Activated naive CD4-positive, alpha-beta T cell treated with anti-CD3 and anti-CD28 coated beads for 36 hours (primary cell): ENCODE measurements at regions not wholly inside any gene's neighbourhood (a gene's known extent, or its start where the extent isn't known, plus 50 kb on each side); places are given as distances from the start of the nearest gene placed in this dataset.

Experiments
- CTCF ChIA-PET: fragments of 350-600 bp; sonication (Branson Sonifier 250); formaldehyde crosslinking; loops from one replicate; lab custom pipeline; 2021; ENCODE audit warnings: antibody characterized with exemption; lab: Charles Lee
- DNase-seq: peaks from one replicate; pipeline ENCODE4 v3.0.0-alpha.2; 2020
- H3K27ac Mint-ChIP-seq: one replicate; pipeline ENCODE4 v1.8.0; 2021; ENCODE audit warnings: mild to moderate bottlenecking, mixed read lengths
- H3K27me3 Mint-ChIP-seq: one replicate; pipeline ENCODE4 v1.8.0; 2021; ENCODE audit warnings: low read depth, mixed read lengths
- H3K36me3 Mint-ChIP-seq: one replicate; pipeline ENCODE4 v1.8.0; 2021; ENCODE audit warnings: low read depth, mixed read lengths
- H3K4me1 Mint-ChIP-seq: one replicate; pipeline ENCODE4 v1.8.0; 2021; ENCODE audit warnings: low read depth, mixed read lengths
- H3K4me3 Mint-ChIP-seq: one replicate; pipeline ENCODE4 v1.8.0; 2021; ENCODE audit warnings: mild to moderate bottlenecking, moderate library complexity, mixed read lengths
- H3K9me3 Mint-ChIP-seq: one replicate; pipeline ENCODE4 v1.8.0; 2021; ENCODE audit warnings: mixed read lengths
- intact Hi-C: fragments of 100-400 bp; cut with micrococcal nuclease; formaldehyde crosslinking; loops from one replicate; pipeline ENCODE4 v1.15.1; 2023

- peaks cover 50% of the 10 kb centered on the region for H3K4me1 Mint-ChIP-seq
- peak overlapping the region; percentile 90 for H3K27ac Mint-ChIP-seq
- peaks cover 2% of the 10 kb centered on the region for H3K36me3 Mint-ChIP-seq
- CTCF ChIA-PET = no interaction called here
- H3K27me3 Mint-ChIP-seq = no peaks in the 10 kb centered on the region
- intact Hi-C loops = loop anchor here (1.0 kb wide), 4 partner anchors 8 to 52 kb away; partner anchors contain the start of gene ABCA1
- no peak overlapping the region for H3K4me3 Mint-ChIP-seq
- no peaks in the 10 kb centered on the region for H3K9me3 Mint-ChIP-seq
- peak; percentile 45 for DNase-seq
These were observed 52.2 kb upstream of the ABCA1 start for GRCh38 chr9:104980039-104980654.

- DNase-seq = no peak
- Mint-ChIP-seq H3K9me3 (no peaks in the 10 kb centered on the region), H3K27me3 (no peaks in the 10 kb centered on the region), H3K4me3 (no peak overlapping the region), H3K4me1 (peaks cover 61% of the 10 kb centered on the region), H3K27ac (peak overlapping the region; percentile 9), H3K36me3 (peaks cover 2% of the 10 kb centered on the region)
- CTCF ChIA-PET = interaction anchor here (0.6 to 1.7 kb wide), 4 partner anchors 20 to 160 kb away, joined by 3 to 9 read pairs (median 4); no protein-coding TSS in a partner anchor
- intact Hi-C loops = no loop called here
These were observed 53.7 kb upstream of the ABCA1 start for GRCh38 chr9:104981543-104982129.

GRCh38 chr9:104982543-104982942, 54.6 kb upstream of the ABCA1 start:
- Mint-ChIP-seq H3K27me3 (peaks cover 4% of the 10 kb centered on the region), H3K4me3 (no peak overlapping the region), H3K4me1 (peaks cover 66% of the 10 kb centered on the region), H3K27ac (peak overlapping the region; percentile 50), H3K9me3 (no peaks in the 10 kb centered on the region), H3K36me3 (peaks cover 2% of the 10 kb centered on the region)
- DNase-seq = no peak
- intact Hi-C loops = no loop called here
- CTCF ChIA-PET = interaction anchor here (1.7 kb wide), 1 partner anchor 21 kb away, joined by 9 read pairs; no protein-coding TSS in a partner anchor

GRCh38 chr9:104983491-104983890, 55.5 kb upstream of the ABCA1 start:
- CTCF ChIA-PET = interaction anchor here (4.2 kb wide), 1 partner anchor 56 kb away, joined by 16 read pairs; the partner anchor contains the start of gene ABCA1
- H3K9me3 Mint-ChIP-seq = no peaks in the 10 kb centered on the region
- H3K36me3 Mint-ChIP-seq = peaks cover 2% of the 10 kb centered on the region
- intact Hi-C loops = no loop called here
- no peak for DNase-seq
- H3K27ac Mint-ChIP-seq = peak overlapping the region; percentile 94
- H3K4me3 Mint-ChIP-seq = no peak overlapping the region
- H3K4me1 Mint-ChIP-seq = peaks cover 67% of the 10 kb centered on the region
- H3K27me3 Mint-ChIP-seq = peaks cover 6% of the 10 kb centered on the region

- Mint-ChIP-seq H3K4me3 (no peak overlapping the region), H3K9me3 (no peaks in the 10 kb centered on the region), H3K27me3 (peaks cover 8% of the 10 kb centered on the region), H3K4me1 (peaks cover 70% of the 10 kb centered on the region), H3K36me3 (peaks cover 2% of the 10 kb centered on the region), H3K27ac (peak overlapping the region; percentile 94)
- DNase-seq = no peak
- CTCF ChIA-PET = interaction anchor here (4.2 kb wide), 1 partner anchor 57 kb away, joined by 16 read pairs; the partner anchor contains the start of gene ABCA1
- intact Hi-C loops = loop anchor here (1.0 kb wide), 6 partner anchors 9 to 421 kb away; partner anchors contain the start of gene ABCA1
These were observed 56.2 kb upstream of the ABCA1 start for GRCh38 chr9:104984121-104984520.

- H3K9me3 Mint-ChIP-seq = no peaks in the 10 kb centered on the region
- H3K4me3 Mint-ChIP-seq = peak overlapping the region; percentile 2
- peaks cover 68% of the 10 kb centered on the region for H3K4me1 Mint-ChIP-seq
- DNase-seq = no peak
- intact Hi-C loops = loop anchor here (1.0 kb wide), 6 partner anchors 9 to 421 kb away; partner anchors contain the start of gene ABCA1
- H3K27me3 Mint-ChIP-seq = peaks cover 8% of the 10 kb centered on the region
- peaks cover 2% of the 10 kb centered on the region for H3K36me3 Mint-ChIP-seq
- CTCF ChIA-PET = interaction anchor here (0.7 to 4.2 kb wide), 3 partner anchors 9 to 57 kb away, joined by 3 to 16 read pairs (median 7); partner anchors contain the start of gene ABCA1
- H3K27ac Mint-ChIP-seq = peak overlapping the region; percentile 94
These were observed 56.6 kb upstream of the ABCA1 start for GRCh38 chr9:104984542-104984941.

GRCh38 chr9:104984948-104985347, 57.0 kb upstream of the ABCA1 start:
- Mint-ChIP-seq H3K27ac (peak overlapping the region; percentile 94), H3K4me1 (peaks cover 64% of the 10 kb centered on the region), H3K36me3 (peaks cover 2% of the 10 kb centered on the region), H3K27me3 (peaks cover 8% of the 10 kb centered on the region), H3K9me3 (no peaks in the 10 kb centered on the region), H3K4me3 (peak overlapping the region; percentile 2)
- DNase-seq = no peak
- intact Hi-C loops = loop anchor here (1.0 kb wide), 6 partner anchors 8 to 420 kb away; partner anchors contain the start of gene ABCA1
- CTCF ChIA-PET = interaction anchor here (0.7 to 4.2 kb wide), 5 partner anchors 8 to 131 kb away, joined by 3 to 16 read pairs (median 4); partner anchors contain the start of gene ABCA1

- intact Hi-C loops = no loop called here
- Mint-ChIP-seq H3K27ac (peak overlapping the region; percentile 43), H3K36me3 (peaks cover 2% of the 10 kb centered on the region), H3K27me3 (peaks cover 8% of the 10 kb centered on the region), H3K4me1 (peaks cover 61% of the 10 kb centered on the region), H3K4me3 (no peak overlapping the region), H3K9me3 (no peaks in the 10 kb centered on the region)
- CTCF ChIA-PET = interaction anchor here (4.2 kb wide), 1 partner anchor 59 kb away, joined by 16 read pairs; the partner anchor contains the start of gene ABCA1
- no peak for DNase-seq
These were observed 58.1 kb upstream of the ABCA1 start for GRCh38 chr9:104986096-104986495.

GRCh38 chr9:104987743-104988142, 59.8 kb upstream of the ABCA1 start:
- H3K27ac Mint-ChIP-seq = no peak overlapping the region
- DNase-seq = peak; percentile 62
- H3K36me3 Mint-ChIP-seq = no peaks in the 10 kb centered on the region
- H3K27me3 Mint-ChIP-seq = peaks cover 8% of the 10 kb centered on the region
- intact Hi-C loops = no loop called here
- H3K9me3 Mint-ChIP-seq = no peaks in the 10 kb centered on the region
- CTCF ChIA-PET = no interaction called here
- peaks cover 68% of the 10 kb centered on the region for H3K4me1 Mint-ChIP-seq
- no peak overlapping the region for H3K4me3 Mint-ChIP-seq

- H3K27me3 Mint-ChIP-seq = peaks cover 8% of the 10 kb centered on the region
These were observed 60.6 kb upstream of the ABCA1 start for GRCh38 chr9:104988539-104988938.

GRCh38 chr9:104991144-104991953, 63.4 kb upstream of the ABCA1 start:
- Mint-ChIP-seq H3K27ac (peak overlapping the region; percentile 97), H3K27me3 (peaks cover 14% of the 10 kb centered on the region), H3K4me1 (peaks cover 54% of the 10 kb centered on the region), H3K4me3 (peak overlapping the region; percentile 82), H3K36me3 (no peaks in the 10 kb centered on the region), H3K9me3 (no peaks in the 10 kb centered on the region)
- DNase-seq = peak; percentile 90
- CTCF ChIA-PET = interaction anchor here (0.8 to 3.0 kb wide), 3 partner anchors 28 to 64 kb away, joined by 3 to 20 read pairs (median 3); partner anchors contain the start of gene ABCA1
- intact Hi-C loops = loop anchor here (1.0 to 10.0 kb wide), 14 partner anchors 11 to 897 kb away; partner anchors contain the start of genes ABCA1, FKTN, SLC44A1 and SMC2

More at GRCh38 chr9:104988539-104988938, 60.6 kb upstream of the ABCA1 start:
- no peak for DNase-seq
- intact Hi-C loops = no loop called here
- Mint-ChIP-seq H3K9me3 (no peaks in the 10 kb centered on the region), H3K36me3 (no peaks in the 10 kb centered on the region), H3K4me1 (peaks cover 71% of the 10 kb centered on the region), H3K27ac (peak overlapping the region; percentile 8), H3K4me3 (no peak overlapping the region)
- CTCF ChIA-PET = no interaction called here
